NCI-H1694 (cell line): ENCODE measurements at regions not wholly inside any gene's neighbourhood (a gene's known extent, or its start where the extent isn't known, plus 50 kb on each side); places are given as distances from the start of the nearest gene placed in this dataset.
"Not testable (repeated sequence)": the region's sequence is repeated elsewhere in the genome, so short reads cannot be mapped to it uniquely, and the experiment has no call there.

Experiments used
- DNase-seq: peaks from one replicate; lab custom pipeline; 2025; lab: John Stamatoyannopoulos, UW

DNA sequence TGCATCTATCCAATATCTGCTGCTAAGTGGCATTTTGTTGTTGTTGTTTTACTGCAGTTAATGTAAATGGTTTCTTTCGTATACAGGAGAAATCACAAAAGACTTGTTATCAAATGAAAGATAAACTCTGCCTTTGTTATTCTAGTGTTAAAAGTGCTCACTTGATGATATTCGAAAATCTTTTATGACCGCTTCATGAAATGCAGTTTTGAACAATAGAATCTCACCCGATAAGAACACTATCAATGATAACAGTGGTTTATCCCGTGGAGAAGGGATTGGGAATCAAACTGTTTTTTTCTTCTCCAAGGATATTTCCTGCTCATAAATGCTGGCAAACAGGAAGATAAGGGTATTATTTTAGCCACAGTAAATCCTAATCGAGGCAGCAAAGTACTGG lies 1366.3 kb downstream of the OLFM4 start:
- DNase-seq, result no peak

- DNase-seq, result no peak
Measured at GRCh38 chr13:54402495-54402894, 1373.9 kb downstream of the OLFM4 start.

- DNase-seq, result no peak
Measured at GRCh38 chr13:54415753-54416366, 1387.2 kb downstream of the OLFM4 start.

DNA sequence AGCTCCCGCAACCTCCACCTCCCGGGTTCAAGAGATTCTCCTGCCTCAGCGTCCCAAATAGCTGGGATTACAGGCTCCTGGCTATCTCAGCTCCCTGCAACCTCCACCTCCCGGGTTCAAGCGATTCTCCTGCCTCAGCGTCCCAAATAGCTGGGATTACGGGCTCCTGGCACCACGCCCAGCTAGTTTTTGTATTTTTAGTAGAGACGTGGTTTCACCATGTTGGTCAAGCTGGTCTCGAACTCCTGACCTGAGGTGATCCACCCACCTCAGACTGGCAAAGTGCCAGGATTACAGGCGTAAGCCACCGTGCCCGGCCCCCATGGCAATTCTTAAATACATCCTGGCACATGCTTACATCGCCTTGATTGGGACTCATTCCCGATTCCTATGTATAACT lies 1394.3 kb downstream of the OLFM4 start:
- not testable (repeated sequence) for DNase-seq

GRCh38 chr13:54424344-54424743 lies 1395.7 kb downstream of the OLFM4 start:
- DNase-seq, result no peak

GRCh38 chr13:54433493-54434206 lies 1405.0 kb downstream of the OLFM4 start:
- DNase-seq, result no peak

DNA sequence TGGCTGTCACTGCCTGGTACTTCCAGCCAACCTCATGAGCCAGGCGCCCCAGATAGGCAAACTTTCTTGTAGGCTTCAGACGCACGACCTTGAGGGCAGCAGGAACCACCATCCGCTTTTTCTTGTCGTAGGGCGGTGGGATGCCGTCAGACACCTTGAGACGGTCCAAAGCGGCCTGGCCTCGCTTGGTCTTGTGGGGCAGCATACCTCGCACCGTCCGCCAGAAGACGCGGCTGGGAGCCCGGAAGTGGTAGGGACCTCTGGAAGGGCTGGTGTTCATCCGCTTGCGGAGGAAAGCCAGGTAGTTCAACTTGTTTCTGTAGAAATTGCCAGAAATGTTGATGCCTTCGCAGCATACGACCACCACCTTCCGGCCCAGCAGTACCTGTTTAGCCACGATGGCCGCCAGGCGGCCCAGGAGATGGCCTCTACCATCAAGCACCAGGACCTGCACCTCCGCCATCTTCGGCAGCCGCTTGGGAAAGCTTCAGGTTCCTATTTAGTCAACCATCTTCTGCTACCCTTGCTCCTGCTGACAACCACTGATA lies 1412.3 kb downstream of the OLFM4 start:
- DNase-seq, result not testable (repeated sequence)

- no peak for DNase-seq
Measured at GRCh38 chr13:54445453-54445852, 1416.8 kb downstream of the OLFM4 start.

DNA sequence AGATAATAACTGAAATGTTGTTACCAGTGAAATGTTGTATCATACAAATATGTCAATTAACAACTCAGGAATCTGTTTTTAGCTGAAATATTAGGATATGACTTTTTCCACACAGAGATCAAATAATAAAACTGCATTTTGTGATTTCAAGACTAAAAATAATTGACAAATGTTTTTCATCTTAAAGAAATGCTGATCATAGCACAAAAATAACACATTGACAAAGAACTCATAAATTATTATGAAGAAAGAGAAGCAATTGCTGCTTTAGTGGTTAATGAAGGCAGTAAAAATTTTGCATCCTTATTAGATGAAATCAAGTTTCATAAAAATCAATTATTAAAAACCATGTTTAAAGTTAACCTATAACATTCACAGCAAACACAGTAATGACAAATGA lies 1417.3 kb downstream of the OLFM4 start:
- no peak for DNase-seq

DNA sequence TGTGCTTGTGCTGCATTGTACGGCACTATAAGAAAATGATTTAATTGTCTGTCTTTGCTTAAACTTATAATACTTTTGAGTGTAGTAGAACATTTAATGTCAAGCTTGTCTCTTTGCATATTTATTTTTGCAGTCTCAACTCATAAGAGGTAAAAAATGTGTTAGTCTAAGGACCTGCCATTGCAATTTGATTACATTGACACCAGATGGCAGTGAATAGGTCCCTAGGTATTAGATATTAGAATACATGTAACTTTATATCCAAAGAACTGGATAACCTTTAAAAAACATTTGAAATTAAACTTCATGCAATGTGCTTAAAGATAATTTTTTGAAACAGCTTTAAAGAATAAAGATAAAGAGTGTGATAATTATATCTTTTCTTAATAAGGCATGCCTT lies 1421.3 kb downstream of the OLFM4 start:
- DNase-seq, result no peak

GRCh38 chr13:54484166-54484565 lies 1455.6 kb downstream of the OLFM4 start:
- DNase-seq, result no peak

DNA sequence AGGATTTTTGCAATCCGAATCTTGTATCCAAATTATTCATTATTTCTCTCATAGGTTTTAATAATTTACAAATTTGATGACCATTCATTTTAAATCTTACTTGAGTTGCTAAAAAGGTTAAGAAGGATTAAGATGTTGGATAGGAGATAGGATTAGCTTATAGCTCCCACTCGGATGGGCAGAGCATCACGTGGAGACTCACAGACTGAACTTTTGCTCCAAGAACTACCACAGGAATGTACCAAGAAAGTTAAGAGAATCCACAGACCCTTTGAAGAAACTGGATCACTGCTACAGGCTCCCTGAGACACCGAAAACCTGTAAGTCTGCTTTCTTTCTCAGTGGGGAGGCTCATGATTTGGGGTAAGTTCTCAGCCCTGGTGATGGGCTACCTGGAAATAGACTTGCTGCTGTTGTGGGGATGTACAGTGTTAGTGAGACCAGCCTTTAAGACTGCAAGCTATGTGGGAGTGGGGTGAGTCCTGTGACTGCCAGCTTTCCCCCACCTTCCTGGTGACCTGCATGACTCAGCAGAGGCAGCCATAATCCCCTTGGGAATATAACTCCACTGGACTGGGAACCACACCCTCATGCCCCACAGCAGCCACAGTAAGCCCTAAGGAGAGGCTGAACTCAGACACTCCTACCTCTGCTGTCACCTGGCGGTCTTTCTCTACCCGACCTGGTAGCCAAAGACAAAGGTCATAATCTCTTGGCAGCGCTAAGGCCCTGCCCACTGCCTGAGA lies 1458.0 kb downstream of the OLFM4 start:
- DNase-seq, result no peak

DNA sequence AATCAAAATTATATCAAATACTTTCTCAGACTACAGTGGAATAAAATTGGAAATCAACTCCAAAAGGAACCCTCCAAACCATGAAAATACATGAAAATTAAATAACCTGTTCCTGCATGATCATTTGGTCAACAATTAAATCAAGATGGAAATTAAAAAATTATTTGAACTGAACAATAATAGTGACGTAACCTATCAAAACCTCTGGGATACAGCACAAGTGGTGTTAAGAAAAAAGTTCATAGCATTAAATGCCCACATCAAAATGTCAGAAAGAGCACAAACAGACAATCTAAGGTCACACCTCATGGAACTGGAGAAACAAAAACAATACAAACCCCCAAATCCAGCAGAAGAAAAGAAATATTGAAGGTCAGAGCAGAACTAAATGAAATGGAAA lies 1460.7 kb downstream of the OLFM4 start:
- DNase-seq, result no peak

DNA sequence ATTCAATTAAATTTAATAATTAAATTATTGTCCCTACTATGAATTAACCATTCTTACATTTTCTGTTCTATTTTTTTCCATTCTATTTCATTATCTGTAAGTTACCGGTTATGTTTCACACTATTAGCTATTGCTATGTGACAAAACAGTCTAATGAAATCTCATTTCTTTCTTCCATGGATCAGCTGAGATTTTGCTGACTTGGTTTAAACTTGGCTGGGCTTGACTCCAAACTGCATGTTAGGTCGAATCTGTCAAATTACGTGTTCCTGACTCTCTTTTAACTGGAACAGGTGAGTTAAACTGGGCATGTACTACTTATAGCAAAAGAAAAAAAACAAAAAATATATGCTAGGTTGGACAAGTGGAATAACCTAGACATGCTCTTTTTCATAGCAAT lies 1464.4 kb downstream of the OLFM4 start:
- no peak for DNase-seq

- DNase-seq, result no peak
Measured at GRCh38 chr13:54511366-54511765, 1482.8 kb downstream of the OLFM4 start.

GRCh38 chr13:54513254-54513653 lies 1484.6 kb downstream of the OLFM4 start:
- no peak for DNase-seq

GRCh38 chr13:54536112-54536511 lies 1507.5 kb downstream of the OLFM4 start:
- DNase-seq, result no peak

- no peak for DNase-seq
Measured at GRCh38 chr13:54563286-54563685, 1534.7 kb downstream of the OLFM4 start.

- not testable (repeated sequence) for DNase-seq
Measured at GRCh38 chr13:54572037-54572436, 1543.4 kb downstream of the OLFM4 start.

- no peak for DNase-seq
Measured at GRCh38 chr13:54573186-54573585, 1544.6 kb downstream of the OLFM4 start.

DNA sequence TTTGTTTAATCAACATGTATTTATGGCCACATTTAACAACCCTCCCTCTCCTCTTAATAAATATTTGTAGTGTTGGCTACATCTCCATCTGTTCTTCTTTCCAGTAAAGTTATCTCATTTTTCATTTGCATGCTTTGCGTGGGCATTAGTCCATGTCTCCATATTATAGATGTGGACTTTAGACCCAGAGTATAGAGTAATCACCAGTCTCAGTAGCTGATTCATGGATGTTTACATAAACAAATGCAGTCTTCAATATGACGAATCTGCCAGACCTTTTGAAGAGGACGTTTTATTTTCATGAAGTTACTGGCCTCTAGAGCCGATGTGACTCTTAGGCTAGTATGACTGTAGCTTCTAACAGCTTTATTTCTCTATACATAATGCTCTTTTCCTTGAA lies 1546.2 kb downstream of the OLFM4 start:
- no peak for DNase-seq

- DNase-seq, result no peak
Measured at GRCh38 chr13:54591540-54591939, 1562.9 kb downstream of the OLFM4 start.

GRCh38 chr13:54592201-54592600 lies 1563.6 kb downstream of the OLFM4 start:
- no peak for DNase-seq
